Brain microvascular endothelial cell (primary cell): ENCODE measurements at regions not wholly inside any gene's neighbourhood (a gene's known extent, or its start where the extent isn't known, plus 50 kb on each side); places are given as distances from the start of the nearest gene placed in this dataset.

Source experiments
- DNase-seq: peaks from one replicate; pipeline ENCODE4 v3.0.0-alpha.2; 2020
- H3K27ac ChIP-seq: fragments of 250-450 bp; sonication (Bioruptor Pico); 2 replicates; pipeline ENCODE4 v1.5.1; 2020; ENCODE audit warnings: mild to moderate bottlenecking, moderate library complexity
- H3K27me3 ChIP-seq: fragments of 250-450 bp; sonication (Bioruptor Pico); replicated peaks from 2 replicates; pipeline ENCODE4 v1.5.1; 2020; ENCODE audit warnings: mild to moderate bottlenecking
- H3K36me3 ChIP-seq: fragments of 250-450 bp; sonication (Bioruptor Pico); replicated peaks from 2 replicates; pipeline ENCODE4 v1.5.1; 2020; ENCODE audit warnings: mild to moderate bottlenecking
- H3K4me3 ChIP-seq: 2 replicates; pipeline ENCODE4 v1.5.1; 2011; ENCODE audit warnings: low read depth, mild to moderate bottlenecking, control low read depth, low read length, moderate library complexity
- CTCF ChIP-seq: IDR thresholded peaks from 2 replicates; pipeline ENCODE4 v1.5.1; 2011; ENCODE audit warnings: low read depth, mild to moderate bottlenecking, moderate library complexity, low read length, control low read depth, inconsistent platforms; ENCODE audit errors: missing control alignments
- in situ Hi-C: cut with HindIII; loops from 2 replicates; pipeline ENCODE4 v1.10.0; 2017; ENCODE audit warnings: low sequenced_read_pairs, low pct_ligation_motif_present

- in situ Hi-C loops, result no loop called here
- TF ChIP-seq CTCF, result no peak
Observed at GRCh38 chr22:48222742-48223487, 1460.5 kb downstream of the TBC1D22A start.

GRCh38 chr22:48218889-48219420 is 1456.5 kb downstream of the TBC1D22A start:
- Histone ChIP-seq H3K4me3 (no peak overlapping the region), H3K27me3 (no peaks in the 10 kb centered on the region), H3K27ac (no peak overlapping the region), H3K36me3 (no peaks in the 10 kb centered on the region)
- no peak for TF ChIP-seq CTCF
- in situ Hi-C loops, result no loop called here
- DNase-seq, result no peak

More at GRCh38 chr22:48222742-48223487, 1460.5 kb downstream of the TBC1D22A start:
- no peaks in the 10 kb centered on the region for H3K27me3 ChIP-seq
- H3K36me3 ChIP-seq, result no peaks in the 10 kb centered on the region
- H3K4me3 ChIP-seq, result no peak overlapping the region
- no peak for DNase-seq
- H3K27ac ChIP-seq, result no peak overlapping the region

- H3K4me3 ChIP-seq, result no peak overlapping the region
- no peaks in the 10 kb centered on the region for H3K36me3 ChIP-seq
- no peak for TF ChIP-seq CTCF
- DNase-seq, result no peak
- in situ Hi-C loops, result no loop called here
- H3K27me3 ChIP-seq, result no peaks in the 10 kb centered on the region
- no peak overlapping the region for H3K27ac ChIP-seq
Observed at GRCh38 chr22:48217596-48217995, 1455.1 kb downstream of the TBC1D22A start.

GRCh38 chr22:48212727-48213126 is 1450.3 kb downstream of the TBC1D22A start:
- in situ Hi-C loops, result no loop called here
- Histone ChIP-seq H3K27me3 (no peaks in the 10 kb centered on the region), H3K27ac (no peak overlapping the region), H3K36me3 (no peaks in the 10 kb centered on the region), H3K4me3 (no peak overlapping the region)
- no peak for DNase-seq
- TF ChIP-seq CTCF, result no peak

GRCh38 chr22:48210812-48211211 is 1448.4 kb downstream of the TBC1D22A start:
- in situ Hi-C loops, result no loop called here
- H3K36me3 ChIP-seq, result no peaks in the 10 kb centered on the region
- no peak overlapping the region for H3K4me3 ChIP-seq
- no peaks in the 10 kb centered on the region for H3K27me3 ChIP-seq
- no peak for DNase-seq
- no peak for TF ChIP-seq CTCF
- no peak overlapping the region for H3K27ac ChIP-seq

GRCh38 chr22:48210198-48210580 is 1447.7 kb downstream of the TBC1D22A start:
- TF ChIP-seq CTCF, result no peak
- no peak overlapping the region for H3K4me3 ChIP-seq
- in situ Hi-C loops, result no loop called here
- no peak for DNase-seq
- H3K27me3 ChIP-seq, result no peaks in the 10 kb centered on the region
- no peak overlapping the region for H3K27ac ChIP-seq
- H3K36me3 ChIP-seq, result no peaks in the 10 kb centered on the region
